OCI-LY3 (cell line): ENCODE measurements at regions not wholly inside any gene's neighbourhood (a gene's known extent, or its start where the extent isn't known, plus 50 kb on each side); places are given as distances from the start of the nearest gene placed in this dataset.
"Not testable (repeated sequence)": the region's sequence is repeated elsewhere in the genome, so short reads cannot be mapped to it uniquely, and the experiment has no call there.

Experiments used
- EZH2phosphoT487 ChIP-seq: fragments of 200-600 bp; shearing (Covaris generic); IDR thresholded peaks from 2 replicates; pipeline ENCODE4 v1.6.1; 2018; ENCODE audit warnings: antibody characterized with exemption, mixed run types, low read depth
- TF ChIP-seq, protein P1 (sequence below): fragments of 200-600, 300-600 bp; sonication (generic); IDR thresholded peaks from 2 replicates; pipeline ENCODE4 v1.5.1; 2014; ENCODE audit warnings: antibody characterized with exemption, low read length, low read depth

DNA sequence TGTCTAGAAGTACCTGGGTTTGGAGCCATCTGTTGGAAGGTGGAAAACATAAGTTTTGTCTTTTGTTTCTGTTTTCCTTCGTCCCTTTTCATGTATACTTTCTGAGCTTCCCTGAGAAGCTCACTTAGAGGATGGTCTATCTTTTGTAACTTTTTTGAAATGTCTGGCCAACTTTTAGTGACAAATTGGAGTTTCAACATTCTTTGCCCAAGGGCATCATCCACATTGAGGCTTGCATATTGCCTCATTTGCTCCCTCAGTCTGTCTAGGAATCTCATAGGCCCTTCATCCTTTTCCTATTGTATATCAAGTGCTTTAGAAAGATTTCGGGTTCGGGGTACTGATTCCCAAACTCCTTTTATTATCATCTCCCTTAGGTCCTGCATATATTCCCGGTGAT is 152.7 kb upstream of the GALNT15 start:
- TF ChIP-seq, protein P1, sequence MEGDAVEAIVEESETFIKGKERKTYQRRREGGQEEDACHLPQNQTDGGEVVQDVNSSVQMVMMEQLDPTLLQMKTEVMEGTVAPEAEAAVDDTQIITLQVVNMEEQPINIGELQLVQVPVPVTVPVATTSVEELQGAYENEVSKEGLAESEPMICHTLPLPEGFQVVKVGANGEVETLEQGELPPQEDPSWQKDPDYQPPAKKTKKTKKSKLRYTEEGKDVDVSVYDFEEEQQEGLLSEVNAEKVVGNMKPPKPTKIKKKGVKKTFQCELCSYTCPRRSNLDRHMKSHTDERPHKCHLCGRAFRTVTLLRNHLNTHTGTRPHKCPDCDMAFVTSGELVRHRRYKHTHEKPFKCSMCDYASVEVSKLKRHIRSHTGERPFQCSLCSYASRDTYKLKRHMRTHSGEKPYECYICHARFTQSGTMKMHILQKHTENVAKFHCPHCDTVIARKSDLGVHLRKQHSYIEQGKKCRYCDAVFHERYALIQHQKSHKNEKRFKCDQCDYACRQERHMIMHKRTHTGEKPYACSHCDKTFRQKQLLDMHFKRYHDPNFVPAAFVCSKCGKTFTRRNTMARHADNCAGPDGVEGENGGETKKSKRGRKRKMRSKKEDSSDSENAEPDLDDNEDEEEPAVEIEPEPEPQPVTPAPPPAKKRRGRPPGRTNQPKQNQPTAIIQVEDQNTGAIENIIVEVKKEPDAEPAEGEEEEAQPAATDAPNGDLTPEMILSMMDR: not testable (repeated sequence)
- not testable (repeated sequence) for TF ChIP-seq EZH2phosphoT487
